SK-N-SH treated with all-trans-retinoic acid at 6 μM for 48 hours (cell line): ENCODE measurements at regions not wholly inside any gene's neighbourhood (a gene's known extent, or its start where the extent isn't known, plus 50 kb on each side); places are given as distances from the start of the nearest gene placed in this dataset.

Experiments used
- ESRRG ChIP-seq: fragments of 250-450 bp; sonication (Bioruptor Pico); IDR thresholded peaks from 2 replicates; pipeline ENCODE4 v1.6.1; 2021; ENCODE audit warnings: mild to moderate bottlenecking
- GLIS3 ChIP-seq: fragments of 250-450 bp; sonication (Bioruptor Pico); IDR thresholded peaks from 2 replicates; pipeline ENCODE4 v1.5.0; 2020; ENCODE audit warnings: mild to moderate bottlenecking, moderate library complexity
- ZFP3 ChIP-seq: fragments of 250-450 bp; sonication (Bioruptor Pico); IDR thresholded peaks from 2 replicates; pipeline ENCODE4 v1.5.0; 2020; ENCODE audit warnings: mild to moderate bottlenecking, moderate library complexity
- TF ChIP-seq, protein P1 (sequence below): fragments of 250-450 bp; sonication (Bioruptor Pico); IDR thresholded peaks from 2 replicates; pipeline ENCODE4 v1.5.0; 2020; ENCODE audit warnings: mild to moderate bottlenecking, moderate library complexity

DNA sequence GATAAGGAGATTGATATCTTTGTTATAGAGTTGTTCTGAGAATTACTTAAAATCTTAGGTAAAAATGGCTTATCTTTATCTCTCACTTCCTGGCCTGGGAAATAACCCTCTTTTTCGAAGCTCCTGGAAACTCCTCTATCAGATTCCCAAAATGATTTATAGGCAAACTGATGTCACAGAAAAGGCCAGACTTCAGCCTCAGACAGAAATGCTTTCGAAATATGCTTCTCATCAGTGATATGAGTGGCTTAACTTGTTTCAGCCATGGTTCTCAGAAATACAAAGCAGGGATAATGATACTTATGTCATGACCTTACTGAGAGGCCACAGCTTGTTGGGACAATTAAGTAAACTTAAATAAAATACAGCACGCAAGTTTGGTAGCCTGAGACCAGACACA is 85.3 kb upstream of the HS3ST1 start:
- TF ChIP-seq GLIS3 (CRISPR knock-in tag) (no peak), ZFP3 (CRISPR knock-in tag) (no peak), ESRRG (CRISPR knock-in tag) (no peak)
- TF ChIP-seq, protein P1, sequence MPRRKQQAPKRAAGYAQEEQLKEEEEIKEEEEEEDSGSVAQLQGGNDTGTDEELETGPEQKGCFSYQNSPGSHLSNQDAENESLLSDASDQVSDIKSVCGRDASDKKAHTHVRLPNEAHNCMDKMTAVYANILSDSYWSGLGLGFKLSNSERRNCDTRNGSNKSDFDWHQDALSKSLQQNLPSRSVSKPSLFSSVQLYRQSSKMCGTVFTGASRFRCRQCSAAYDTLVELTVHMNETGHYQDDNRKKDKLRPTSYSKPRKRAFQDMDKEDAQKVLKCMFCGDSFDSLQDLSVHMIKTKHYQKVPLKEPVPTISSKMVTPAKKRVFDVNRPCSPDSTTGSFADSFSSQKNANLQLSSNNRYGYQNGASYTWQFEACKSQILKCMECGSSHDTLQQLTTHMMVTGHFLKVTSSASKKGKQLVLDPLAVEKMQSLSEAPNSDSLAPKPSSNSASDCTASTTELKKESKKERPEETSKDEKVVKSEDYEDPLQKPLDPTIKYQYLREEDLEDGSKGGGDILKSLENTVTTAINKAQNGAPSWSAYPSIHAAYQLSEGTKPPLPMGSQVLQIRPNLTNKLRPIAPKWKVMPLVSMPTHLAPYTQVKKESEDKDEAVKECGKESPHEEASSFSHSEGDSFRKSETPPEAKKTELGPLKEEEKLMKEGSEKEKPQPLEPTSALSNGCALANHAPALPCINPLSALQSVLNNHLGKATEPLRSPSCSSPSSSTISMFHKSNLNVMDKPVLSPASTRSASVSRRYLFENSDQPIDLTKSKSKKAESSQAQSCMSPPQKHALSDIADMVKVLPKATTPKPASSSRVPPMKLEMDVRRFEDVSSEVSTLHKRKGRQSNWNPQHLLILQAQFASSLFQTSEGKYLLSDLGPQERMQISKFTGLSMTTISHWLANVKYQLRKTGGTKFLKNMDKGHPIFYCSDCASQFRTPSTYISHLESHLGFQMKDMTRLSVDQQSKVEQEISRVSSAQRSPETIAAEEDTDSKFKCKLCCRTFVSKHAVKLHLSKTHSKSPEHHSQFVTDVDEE: no peak
